ENCODE measurements at regions not wholly inside any gene's neighbourhood (a gene's known extent, or its start where the extent isn't known, plus 50 kb on each side); places are given as distances from the start of the nearest gene placed in this dataset.

GRCh38 chr6:135748189-135748588, 103.3 kb upstream of the PDE7B start:
- no peak overlapping the region for H3K27ac ChIP-seq (ENCODE audit: low read length)

GRCh38 chr6:135750081-135750480, 101.4 kb upstream of the PDE7B start:
- Histone ChIP-seq H3K79me2 (ENCODE audit: low read length) (no peaks in the 10 kb centered on the region), H3K9me3 (ENCODE audit: insufficient read depth, low read length) (no peaks in the 10 kb centered on the region), H3K27me3 (ENCODE audit: low read depth, low read length) (no peaks in the 10 kb centered on the region), H3K9ac (ENCODE audit: low read length) (no peak overlapping the region), H2AFZ (ENCODE audit: low read depth, low read length) (no peak overlapping the region), H4K20me1 (ENCODE audit: insufficient read depth, low read length) (no peaks in the 10 kb centered on the region), H3K27ac (ENCODE audit: low read length) (no peak overlapping the region), H3K4me1 (ENCODE audit: low read length) (no peaks in the 10 kb centered on the region), H3K36me3 (replicated peaks; ENCODE audit: low read depth, low read length) (no peaks in the 10 kb centered on the region), H3K4me3 (ENCODE audit: low read length) (no peak overlapping the region), H3K4me2 (ENCODE audit: low read length) (no peak overlapping the region)
- TF ChIP-seq EZH2phosphoT487 (IDR thresholded peaks at IDR 0.05; ENCODE audit: low read depth): no peak
- TF ChIP-seq CTCF (IDR thresholded peaks at IDR 0.05; ENCODE audit: low read depth, low read length): no peak

More at GRCh38 chr6:135748189-135748588, 103.3 kb upstream of the PDE7B start:
- no peaks in the 10 kb centered on the region for H3K27me3 ChIP-seq (ENCODE audit: low read depth, low read length)
- no peaks in the 10 kb centered on the region for H3K9me3 ChIP-seq (ENCODE audit: insufficient read depth, low read length)
- H3K36me3 ChIP-seq (replicated peaks; ENCODE audit: low read depth, low read length): no peaks in the 10 kb centered on the region
- H3K4me1 ChIP-seq (ENCODE audit: low read length): no peaks in the 10 kb centered on the region
- no peaks in the 10 kb centered on the region for H4K20me1 ChIP-seq (ENCODE audit: insufficient read depth, low read length)
- no peak overlapping the region for H3K4me3 ChIP-seq (ENCODE audit: low read length)
- no peak for TF ChIP-seq CTCF (IDR thresholded peaks at IDR 0.05; ENCODE audit: low read depth, low read length)
- no peak for TF ChIP-seq EZH2phosphoT487 (IDR thresholded peaks at IDR 0.05; ENCODE audit: low read depth)
- H3K9ac ChIP-seq (ENCODE audit: low read length): no peak overlapping the region
- no peak overlapping the region for H3K4me2 ChIP-seq (ENCODE audit: low read length)
- H2AFZ ChIP-seq (ENCODE audit: low read depth, low read length): no peak overlapping the region
- H3K79me2 ChIP-seq (ENCODE audit: low read length): no peaks in the 10 kb centered on the region

GRCh38 chr6:135753196-135753595, 98.3 kb upstream of the PDE7B start:
- H3K4me3 ChIP-seq (ENCODE audit: low read length): no peak overlapping the region
- no peaks in the 10 kb centered on the region for H3K4me1 ChIP-seq (ENCODE audit: low read length)
- H3K9me3 ChIP-seq (ENCODE audit: insufficient read depth, low read length): no peaks in the 10 kb centered on the region
- no peak overlapping the region for H2AFZ ChIP-seq (ENCODE audit: low read depth, low read length)
- no peaks in the 10 kb centered on the region for H3K36me3 ChIP-seq (replicated peaks; ENCODE audit: low read depth, low read length)
- no peak overlapping the region for H3K4me2 ChIP-seq (ENCODE audit: low read length)
- H3K9ac ChIP-seq (ENCODE audit: low read length): no peak overlapping the region
- no peaks in the 10 kb centered on the region for H4K20me1 ChIP-seq (ENCODE audit: insufficient read depth, low read length)
- TF ChIP-seq EZH2phosphoT487 (IDR thresholded peaks at IDR 0.05; ENCODE audit: low read depth): no peak
- TF ChIP-seq CTCF (IDR thresholded peaks at IDR 0.05; ENCODE audit: low read depth, low read length): no peak
- H3K27ac ChIP-seq (ENCODE audit: low read length): no peak overlapping the region
- H3K79me2 ChIP-seq (ENCODE audit: low read length): no peaks in the 10 kb centered on the region
- H3K27me3 ChIP-seq (ENCODE audit: low read depth, low read length): no peaks in the 10 kb centered on the region

- no peak overlapping the region for H3K4me3 ChIP-seq (ENCODE audit: low read length)
- H3K27ac ChIP-seq (ENCODE audit: low read length): no peak overlapping the region
- no peak overlapping the region for H3K9ac ChIP-seq (ENCODE audit: low read length)
- H4K20me1 ChIP-seq (ENCODE audit: insufficient read depth, low read length): no peaks in the 10 kb centered on the region
- H2AFZ ChIP-seq (ENCODE audit: low read depth, low read length): no peak overlapping the region
- no peak overlapping the region for H3K4me2 ChIP-seq (ENCODE audit: low read length)
- H3K79me2 ChIP-seq (ENCODE audit: low read length): no peaks in the 10 kb centered on the region
- no peaks in the 10 kb centered on the region for H3K27me3 ChIP-seq (ENCODE audit: low read depth, low read length)
- no peaks in the 10 kb centered on the region for H3K36me3 ChIP-seq (replicated peaks; ENCODE audit: low read depth, low read length)
- TF ChIP-seq EZH2phosphoT487 (IDR thresholded peaks at IDR 0.05; ENCODE audit: low read depth) (no peak), CTCF (IDR thresholded peaks at IDR 0.05; ENCODE audit: low read depth, low read length) (no peak)
- H3K9me3 ChIP-seq (ENCODE audit: insufficient read depth, low read length): no peaks in the 10 kb centered on the region
- no peaks in the 10 kb centered on the region for H3K4me1 ChIP-seq (ENCODE audit: low read length)
These were observed 91.7 kb upstream of the PDE7B start for GRCh38 chr6:135759831-135760230.
